GM19043 (cell line): ENCODE measurements at regions not wholly inside any gene's neighbourhood (a gene's known extent, or its start where the extent isn't known, plus 50 kb on each side); places are given as distances from the start of the nearest gene placed in this dataset.

Experiments
- ATAC-seq: cut with Tn5 transposase; IDR thresholded peaks from one replicate; pipeline ENCODE4 v1.9.1; 2021; ENCODE audit warnings: low read depth; ENCODE audit not compliant: unreplicated experiment

DNA sequence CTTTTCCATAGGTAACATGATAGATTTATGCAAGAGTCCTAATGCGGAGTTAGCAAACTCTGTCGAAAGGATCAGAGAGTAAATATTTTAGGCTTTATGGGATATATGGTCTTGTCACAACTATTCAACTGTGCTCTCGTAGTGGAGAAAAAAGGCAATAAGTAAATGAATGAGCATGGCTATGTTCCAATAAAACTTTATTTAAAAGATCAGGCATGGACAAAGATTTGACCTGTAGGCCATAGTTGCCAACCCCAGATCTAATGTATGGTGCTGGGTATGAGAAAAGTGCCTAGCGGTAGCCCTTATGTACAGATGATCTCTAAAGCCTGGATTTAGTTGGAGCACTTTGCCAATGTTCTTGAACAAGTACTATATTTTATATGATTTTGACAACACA is 498.8 kb upstream of the C1orf87 start:
- no peak for ATAC-seq

DNA sequence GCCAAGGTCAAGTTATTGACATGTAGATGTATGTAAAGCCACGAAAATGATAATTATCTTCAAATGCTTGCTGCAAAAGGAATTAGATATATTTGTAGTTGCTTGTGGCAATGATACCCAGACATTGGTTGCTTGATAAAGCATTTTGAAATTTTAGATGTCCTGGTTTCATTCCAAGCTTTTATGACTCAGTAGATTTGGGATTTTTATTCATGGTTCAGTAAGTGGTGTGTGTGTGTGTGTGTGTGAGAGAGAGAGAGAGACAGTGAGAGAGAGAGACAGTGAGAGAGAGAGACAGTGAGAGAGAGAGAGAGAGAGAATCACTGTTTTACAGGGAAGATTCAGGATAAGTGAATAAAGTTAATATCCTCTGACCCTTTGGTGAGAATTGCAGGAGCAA is 498.2 kb upstream of the C1orf87 start:
- ATAC-seq, result no peak

DNA sequence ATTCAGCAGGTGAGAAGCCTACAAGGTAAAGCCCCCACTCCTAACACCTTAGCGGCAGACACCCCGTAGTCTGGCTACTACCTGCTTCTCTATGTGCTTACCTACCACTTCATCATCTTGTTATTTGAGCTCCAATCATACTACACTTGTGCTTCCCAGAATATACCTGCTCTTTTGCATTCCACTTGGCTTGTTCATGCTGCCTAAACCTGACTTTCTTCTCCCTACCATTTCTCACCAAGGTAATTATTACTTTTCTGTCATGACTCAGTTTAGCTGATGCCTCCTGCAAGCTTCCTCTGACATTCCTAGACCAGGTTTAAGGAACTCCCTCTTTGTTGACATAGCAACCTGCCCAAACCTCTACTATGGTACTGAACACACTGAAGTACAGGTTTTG is 495.6 kb upstream of the C1orf87 start:
- no peak for ATAC-seq

DNA sequence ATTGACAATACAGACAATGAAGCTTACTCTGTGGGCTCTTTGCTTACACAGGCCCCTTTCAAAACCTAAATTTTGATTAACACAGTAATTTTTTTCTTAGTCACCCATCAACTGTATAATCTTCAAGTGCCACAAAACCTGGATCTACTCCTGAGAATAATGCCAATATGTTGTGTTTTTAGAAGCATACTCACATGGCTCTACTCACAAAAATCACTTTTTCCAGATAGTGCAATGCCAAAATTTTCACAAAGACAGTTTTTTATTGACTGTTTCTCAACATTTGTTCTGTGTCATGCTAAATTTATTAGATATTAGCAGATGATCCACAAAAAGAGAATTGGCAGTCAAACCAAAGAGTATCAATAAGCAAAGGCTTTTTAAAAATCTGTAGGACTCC is 493.7 kb upstream of the C1orf87 start:
- no peak for ATAC-seq

DNA sequence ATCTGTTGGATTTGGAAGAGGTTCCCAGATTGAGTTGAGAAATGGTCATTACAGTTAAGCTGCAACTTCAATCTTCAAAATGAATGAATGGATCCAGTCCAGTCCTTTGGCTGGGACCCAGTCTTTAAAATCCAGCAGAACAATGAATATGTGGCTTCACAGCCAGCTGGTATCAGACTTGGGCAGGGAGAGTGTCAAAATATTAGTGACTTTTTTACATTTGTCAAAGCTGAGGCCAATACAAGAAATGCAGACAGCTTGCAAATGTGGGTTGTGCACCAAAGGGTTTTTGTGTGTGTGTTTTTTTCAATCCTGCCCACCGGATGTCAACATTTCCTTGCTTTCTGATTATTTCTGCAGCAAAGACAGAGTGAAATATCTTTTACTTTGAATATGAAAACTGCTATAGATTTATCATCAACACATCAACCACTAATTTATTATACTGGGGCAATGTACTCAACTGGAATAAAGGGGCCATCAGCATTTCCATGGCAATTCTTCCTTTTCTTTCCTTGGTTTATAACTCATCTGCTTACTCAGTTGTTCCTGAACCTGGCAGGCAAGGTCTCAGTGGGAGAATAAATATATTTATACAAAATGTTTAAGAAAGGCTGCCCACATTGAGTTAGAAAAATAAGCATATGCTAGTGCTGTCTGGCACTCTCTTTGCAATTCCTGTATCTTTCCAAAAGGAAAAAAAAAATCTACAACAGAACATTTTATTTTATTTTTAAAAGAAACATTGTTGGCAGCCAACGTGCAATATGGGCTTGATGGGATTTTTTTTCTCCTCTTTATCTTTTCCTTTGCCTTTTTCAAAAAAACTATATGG is 491.6 kb upstream of the C1orf87 start:
- ATAC-seq, result no peak

DNA sequence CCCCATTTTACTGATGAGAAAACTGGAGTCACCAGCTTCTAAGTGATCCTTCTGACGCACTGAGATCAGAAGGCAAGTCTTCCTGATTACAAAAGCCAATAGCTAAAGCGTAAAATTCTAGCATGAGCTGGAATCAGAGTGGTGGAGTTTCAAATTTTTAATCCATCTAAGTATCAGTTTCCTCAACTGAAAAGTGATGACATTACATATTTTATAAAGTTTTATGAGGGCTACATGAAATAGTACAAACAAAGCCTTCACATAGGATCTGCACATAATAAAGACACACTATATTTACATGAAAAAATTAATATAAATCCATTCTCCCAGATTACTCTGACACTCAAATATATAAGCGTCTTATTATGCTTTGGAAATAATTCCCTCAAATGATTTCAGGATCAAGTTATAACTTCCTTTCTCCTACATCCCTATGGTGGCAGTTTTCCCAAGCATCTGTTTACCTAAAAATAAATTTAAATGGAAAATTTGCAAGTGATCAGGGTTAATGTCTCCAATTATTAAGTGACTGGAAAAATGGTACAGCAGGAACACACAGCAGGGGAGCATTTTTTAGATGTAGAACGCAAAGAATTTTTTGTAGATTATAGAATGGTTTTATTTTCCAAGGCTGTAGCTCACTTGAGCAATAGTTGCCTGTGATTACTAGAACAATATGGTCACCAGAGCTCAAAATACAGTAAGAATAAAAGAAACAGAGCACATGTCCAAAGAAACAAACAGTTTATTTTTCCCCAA is 490.4 kb upstream of the C1orf87 start:
- no peak for ATAC-seq

DNA sequence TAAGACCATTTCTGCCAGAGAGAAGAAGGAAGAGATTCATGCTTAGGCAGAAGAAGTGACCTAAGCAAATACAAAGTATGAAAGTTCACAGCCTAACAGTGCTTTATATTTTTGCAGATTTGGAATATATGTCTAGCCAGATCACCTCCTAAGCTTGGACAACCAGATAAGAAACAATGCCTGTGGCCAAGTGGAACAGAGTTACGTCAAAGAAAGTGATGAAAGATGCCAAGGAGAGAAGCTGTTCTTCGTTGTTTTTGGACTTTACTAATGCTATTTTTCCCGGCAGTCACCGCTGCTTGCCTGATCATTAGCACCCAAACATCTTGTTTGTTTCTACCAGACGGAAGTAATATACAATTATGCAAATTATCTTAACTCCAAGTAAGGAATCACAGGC is 489.2 kb upstream of the C1orf87 start:
- ATAC-seq, result no peak

DNA sequence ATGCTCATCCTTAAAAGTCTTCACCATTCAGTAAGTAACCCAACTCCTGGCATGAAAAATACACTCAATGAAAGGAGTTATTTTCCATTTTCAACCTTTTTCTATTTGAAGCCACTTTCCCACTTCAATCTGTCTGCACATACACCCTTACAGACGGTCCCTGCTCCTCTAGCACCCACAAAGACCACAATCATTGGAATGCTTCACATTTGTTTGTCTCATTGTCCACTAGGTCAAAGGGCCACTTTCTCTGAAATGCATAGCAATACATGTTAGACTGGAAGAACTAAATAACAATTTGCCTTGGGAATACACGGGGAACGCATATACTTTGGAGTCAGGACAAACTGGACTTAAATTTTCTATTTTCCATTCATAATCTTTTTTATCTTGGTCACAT is 487.1 kb upstream of the C1orf87 start:
- ATAC-seq, result no peak

DNA sequence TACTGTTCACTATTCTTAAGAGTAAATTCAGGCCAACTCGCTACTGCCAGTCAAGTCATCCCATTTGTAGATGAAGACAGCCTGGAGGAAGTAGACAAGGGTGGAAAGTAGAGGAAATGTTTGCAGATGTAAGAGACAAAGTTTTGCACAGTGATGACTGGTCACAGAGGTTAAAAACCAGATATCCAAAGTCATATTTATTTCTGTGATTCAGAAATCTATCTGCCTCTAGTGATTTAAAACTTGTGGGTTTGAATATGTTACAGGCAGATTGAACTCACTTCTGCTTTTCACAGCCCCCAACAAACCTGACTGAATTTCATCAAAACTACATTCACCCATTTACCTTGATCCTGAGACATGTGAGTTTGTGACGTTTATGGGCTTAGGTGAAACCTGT is 484.7 kb upstream of the C1orf87 start:
- no peak for ATAC-seq

DNA sequence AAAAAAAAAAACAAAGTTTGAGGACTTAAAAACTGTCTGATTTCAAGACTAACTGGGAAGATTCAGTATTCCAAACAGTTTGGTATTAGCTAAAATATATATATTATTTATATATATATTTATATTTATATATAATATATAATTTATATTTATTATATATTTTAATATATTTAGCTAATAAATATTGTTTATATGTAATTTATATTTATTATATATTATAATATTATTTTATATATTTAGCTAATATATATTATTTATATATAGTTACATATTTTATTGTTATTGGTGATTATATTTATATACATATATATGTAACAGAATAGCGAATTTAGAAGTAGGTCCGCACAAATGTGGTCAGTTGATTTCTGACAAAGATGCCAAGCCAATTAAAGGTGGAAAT is 480.2 kb upstream of the C1orf87 start:
- ATAC-seq, result no peak

DNA sequence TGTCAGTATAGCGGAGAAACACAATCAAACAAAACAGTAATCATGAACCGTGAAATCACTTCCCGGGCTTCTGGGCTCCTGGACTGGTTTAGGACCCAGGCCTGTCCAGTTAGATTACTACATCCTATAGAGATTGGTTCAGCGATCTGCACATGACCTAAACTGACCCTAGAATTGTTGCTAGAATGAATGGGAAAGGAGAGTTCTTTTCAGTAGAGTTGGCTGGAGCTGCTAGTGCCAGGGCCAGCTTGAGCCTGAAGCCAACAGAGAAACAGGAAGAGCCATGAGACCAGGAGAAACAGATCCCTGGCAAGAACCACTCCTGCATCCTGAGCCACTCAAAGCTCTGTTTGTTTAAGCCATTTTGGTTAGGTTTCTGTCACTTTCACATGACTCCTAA is 474.3 kb upstream of the C1orf87 start:
- no peak for ATAC-seq

DNA sequence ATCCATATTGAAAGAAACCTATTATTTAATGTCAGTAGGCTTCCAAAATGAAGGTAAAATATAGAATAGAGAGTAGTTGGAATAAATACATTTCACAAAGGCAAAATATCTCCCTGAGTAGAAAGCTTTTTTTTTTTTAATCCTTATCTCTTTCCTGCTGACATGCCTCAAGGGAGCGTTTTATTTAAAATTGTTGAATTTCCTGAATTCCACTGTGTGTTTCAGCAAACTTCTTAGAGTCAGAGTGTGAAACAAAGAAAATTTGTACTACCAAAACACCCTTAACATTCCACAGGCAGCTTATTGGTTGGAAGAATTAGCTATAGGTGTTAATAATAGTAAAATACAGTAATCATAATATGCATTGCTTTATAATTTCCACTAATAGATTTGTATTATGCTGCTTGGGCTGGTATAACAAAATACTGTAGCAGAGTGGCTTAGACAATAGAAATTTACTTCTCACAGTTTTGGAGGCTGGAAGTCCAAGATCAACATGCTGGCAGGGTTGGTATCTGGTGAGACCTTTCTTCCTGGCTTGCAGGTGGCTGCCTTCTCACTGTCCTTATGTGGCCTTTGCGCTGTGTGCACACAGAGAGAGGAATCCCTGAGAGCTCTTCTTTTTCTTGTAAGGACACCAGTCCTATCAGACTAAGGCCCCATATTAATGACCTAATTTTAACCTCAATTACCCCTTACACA is 468.4 kb upstream of the C1orf87 start:
- no peak for ATAC-seq

DNA sequence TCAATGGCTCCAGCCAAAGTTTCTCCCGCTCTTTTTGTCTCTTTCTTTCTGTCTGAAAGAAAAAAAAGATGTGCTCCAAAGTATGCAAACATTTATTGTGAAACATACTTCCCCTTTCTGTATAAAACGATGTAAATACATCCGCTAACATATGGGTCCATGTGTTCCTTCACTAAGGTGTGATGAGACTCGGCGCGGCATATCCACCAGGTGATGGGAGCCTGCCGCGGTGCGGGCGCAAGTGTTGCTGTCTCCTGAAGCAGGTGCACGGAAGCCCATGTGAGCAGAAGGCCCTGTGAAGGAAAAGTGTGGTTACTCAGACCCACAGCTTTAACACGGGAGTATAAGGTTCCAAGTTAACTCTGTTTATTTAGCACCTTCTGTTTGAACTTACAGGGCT is 466.6 kb upstream of the C1orf87 start:
- no peak for ATAC-seq

DNA sequence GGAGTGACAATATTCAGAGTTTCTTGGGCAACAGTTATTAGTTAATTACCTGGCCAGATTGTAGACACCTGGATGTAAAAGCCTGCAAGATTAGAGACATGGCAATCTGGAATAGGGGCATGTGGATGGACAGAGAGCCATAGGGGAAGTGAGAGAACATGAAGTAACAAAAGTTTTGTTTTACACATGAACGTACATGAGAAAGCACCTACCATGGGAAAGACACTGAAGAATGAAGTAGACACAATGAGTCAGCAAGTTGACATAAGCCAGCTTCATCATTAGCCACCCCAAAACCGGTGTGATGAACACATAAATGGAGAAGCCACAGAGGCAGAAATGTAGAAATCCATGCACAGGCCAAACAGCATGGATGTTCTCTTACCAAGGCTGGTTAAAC is 462.1 kb upstream of the C1orf87 start:
- no peak for ATAC-seq

DNA sequence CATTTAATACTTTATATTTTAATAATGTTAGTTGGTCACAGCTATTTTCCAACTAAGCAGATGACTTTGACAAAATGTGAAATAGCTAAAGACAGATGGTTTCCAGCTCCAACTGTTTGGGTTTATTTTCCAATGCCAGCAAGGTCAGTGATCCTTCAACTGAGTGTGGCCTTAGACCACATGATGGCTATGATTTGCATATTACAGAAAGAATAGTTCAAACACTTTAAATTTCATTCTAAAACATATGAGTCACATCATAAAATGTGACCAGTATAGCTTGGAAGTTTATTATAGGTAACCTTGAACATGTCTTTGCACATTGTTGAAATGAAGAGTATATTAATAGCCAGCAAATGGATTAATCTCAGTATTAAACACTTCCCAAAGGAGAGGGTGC is 454.0 kb upstream of the C1orf87 start:
- ATAC-seq, result no peak

DNA sequence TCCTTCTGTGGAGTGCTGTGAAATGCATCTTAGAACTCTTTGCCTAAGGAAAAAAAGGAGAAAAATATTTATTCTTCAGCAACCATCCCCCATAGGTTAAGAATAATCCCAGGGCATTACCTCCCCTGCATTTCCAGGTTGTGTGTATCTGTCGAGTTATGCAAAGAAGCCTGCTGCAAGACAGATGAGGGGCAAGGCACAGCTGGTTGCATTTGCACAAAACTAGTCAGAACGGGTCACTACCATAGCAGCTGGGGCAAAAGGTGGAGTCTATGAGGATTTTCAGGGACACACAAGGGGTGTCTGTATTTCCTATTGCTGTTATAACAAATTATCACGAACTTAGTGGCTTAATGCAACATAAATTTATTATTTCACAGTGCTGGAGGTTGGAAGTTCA is 443.4 kb upstream of the C1orf87 start:
- ATAC-seq, result no peak

DNA sequence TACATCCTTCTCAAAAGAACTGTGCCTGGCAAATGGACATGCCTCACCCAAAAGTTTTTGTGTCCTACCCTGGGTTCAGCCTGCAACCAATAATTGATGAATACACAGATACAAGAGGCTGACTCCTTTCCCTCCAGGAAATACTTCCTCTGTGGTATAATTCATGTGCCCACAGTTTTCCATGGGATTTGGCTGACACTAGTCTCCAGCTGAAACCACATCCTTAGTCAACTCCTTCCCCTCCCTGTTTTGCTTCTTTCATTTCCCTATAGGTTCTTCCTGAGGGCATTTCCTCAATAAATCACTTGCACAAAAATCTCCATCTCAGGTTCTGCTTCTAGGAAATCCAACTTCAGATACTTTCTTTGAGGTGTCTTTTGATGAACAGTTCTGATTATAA is 436.6 kb upstream of the C1orf87 start:
- ATAC-seq, result no peak

DNA sequence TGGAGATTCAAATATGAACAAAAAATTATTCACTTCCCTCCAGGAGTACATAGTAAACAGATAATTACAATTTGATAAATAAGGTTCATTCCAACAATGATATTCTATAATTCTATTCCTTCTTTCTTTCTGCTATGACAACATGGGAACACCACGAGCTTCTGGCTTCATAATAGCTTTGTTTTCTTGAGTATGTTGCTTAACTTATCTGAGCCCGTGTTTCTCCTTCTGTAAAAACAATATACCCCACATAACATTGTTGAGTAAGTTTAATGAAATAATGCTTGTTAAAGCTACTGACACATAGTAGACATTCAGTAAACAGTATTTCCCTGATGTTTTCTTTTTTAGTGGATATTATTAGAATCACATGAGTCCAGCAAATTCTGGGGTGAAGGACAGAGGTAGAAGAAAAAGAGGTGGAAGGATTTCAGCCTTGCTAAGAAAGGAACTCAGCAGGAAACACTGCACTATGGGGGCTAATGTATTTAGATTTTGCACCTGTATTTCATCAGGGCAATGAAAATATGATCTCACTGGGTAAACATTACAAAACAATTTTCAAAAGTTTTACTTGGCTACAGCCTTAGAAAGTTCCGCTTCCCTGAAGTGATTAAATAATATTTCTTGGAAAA is 430.8 kb upstream of the C1orf87 start:
- no peak for ATAC-seq

DNA sequence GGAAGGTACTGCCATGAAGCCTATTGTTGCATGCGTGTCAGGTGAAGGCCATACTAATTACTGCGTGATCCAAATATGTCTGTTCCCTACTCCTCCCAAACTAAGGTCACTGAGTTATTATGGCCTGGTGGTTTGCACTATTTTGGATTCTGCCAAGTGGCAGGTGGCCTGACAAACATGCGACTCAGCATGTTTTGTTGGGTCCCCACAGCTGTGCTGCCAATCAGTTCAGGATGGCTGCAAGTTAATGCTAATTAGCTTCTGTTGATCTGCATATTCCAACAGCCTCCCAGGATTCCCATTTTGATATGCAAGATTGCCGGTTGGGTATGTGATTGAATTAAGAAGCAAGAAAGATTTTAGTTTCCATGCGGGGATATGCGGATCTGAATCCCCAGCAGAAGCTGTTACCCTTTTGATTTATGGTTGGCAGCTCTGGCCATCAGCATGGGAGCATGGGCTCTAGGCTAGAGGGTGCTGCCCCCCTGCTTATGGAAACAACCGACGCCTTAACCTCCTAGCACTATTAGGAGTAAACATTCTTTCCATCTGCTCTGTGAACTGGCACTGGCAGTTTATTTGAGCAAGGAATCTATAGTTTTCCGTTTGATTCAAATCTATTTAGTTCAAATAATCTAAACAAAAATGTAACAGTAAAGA is 429.8 kb upstream of the C1orf87 start:
- ATAC-seq, result no peak

DNA sequence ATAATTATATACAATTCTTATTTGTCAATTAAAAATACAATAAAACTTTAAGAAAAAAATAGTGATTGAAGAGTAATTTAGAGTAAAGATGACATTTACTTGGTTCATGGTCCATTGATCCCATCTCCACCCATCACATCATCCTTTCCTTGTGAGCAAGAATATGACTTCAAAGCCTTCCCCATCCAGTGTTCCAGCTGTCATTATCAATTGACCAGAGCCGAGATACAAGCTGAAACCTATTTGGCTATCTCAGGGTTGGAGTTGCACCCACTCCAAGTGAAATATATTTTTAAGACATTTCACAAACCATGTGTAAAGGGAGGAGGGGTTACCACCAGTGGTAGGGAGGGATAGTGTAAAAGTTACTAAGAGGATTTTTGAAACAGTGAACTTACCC is 428.9 kb upstream of the C1orf87 start:
- no peak for ATAC-seq
